HUES48 (cell line): ENCODE measurements at regions not wholly inside any gene's neighbourhood (a gene's known extent, or its start where the extent isn't known, plus 50 kb on each side); places are given as distances from the start of the nearest gene placed in this dataset.

ENCODE experiments used
- H3K27ac ChIP-seq: one replicate; pipeline ENCODE4 v1.7.0; 2013; ENCODE audit warnings: low read depth, low read length, inconsistent platforms
- H3K27me3 ChIP-seq: 2 replicates; pipeline ENCODE4 v1.6.1; 2013; ENCODE audit warnings: mild to moderate bottlenecking, low read length; ENCODE audit not compliant: control insufficient read depth, insufficient read depth
- H3K36me3 ChIP-seq: 2 replicates; pipeline ENCODE4 v1.6.1; 2013; ENCODE audit warnings: low read length; ENCODE audit not compliant: control insufficient read depth, insufficient read depth
- H3K4me1 ChIP-seq: 2 replicates; pipeline ENCODE4 v1.6.1; 2013; ENCODE audit warnings: mild to moderate bottlenecking, low read length; ENCODE audit not compliant: control insufficient read depth, insufficient read depth
- H3K4me3 ChIP-seq: 2 replicates; pipeline ENCODE4 v1.5.1; 2013; ENCODE audit warnings: mild to moderate bottlenecking, low read depth, low read length
- H3K9ac ChIP-seq: 2 replicates; pipeline ENCODE4 v1.6.1; 2013; ENCODE audit warnings: mild to moderate bottlenecking, low read depth, low read length, moderate library complexity
- H3K9me3 ChIP-seq: 2 replicates; pipeline ENCODE4 v1.6.1; 2013; ENCODE audit warnings: low read length; ENCODE audit not compliant: control insufficient read depth, insufficient read depth

GRCh38 chr1:78383923-78384322 lies 106.9 kb upstream of the PTGFR start:
- Histone ChIP-seq H3K9ac (no peak overlapping the region), H3K27ac (no peak overlapping the region)

GRCh38 chr1:78385744-78386462 lies 104.9 kb upstream of the PTGFR start:
- Histone ChIP-seq H3K9me3 (no peaks in the 10 kb centered on the region), H3K4me1 (0 out of 2 replicates have a peak, but pooled peaks cover 2% of the 10 kb centered on the region), H3K27me3 (no peaks in the 10 kb centered on the region), H3K4me3 (no peak overlapping the region), H3K36me3 (no peaks in the 10 kb centered on the region), H3K9ac (no peak overlapping the region), H3K27ac (no peak overlapping the region)

More at GRCh38 chr1:78383923-78384322, 106.9 kb upstream of the PTGFR start:
- 0 out of 2 replicates have a peak, but pooled peaks cover 2% of the 10 kb centered on the region for H3K4me1 ChIP-seq
- no peaks in the 10 kb centered on the region for H3K9me3 ChIP-seq
- H3K36me3 ChIP-seq = no peaks in the 10 kb centered on the region
- H3K27me3 ChIP-seq = no peaks in the 10 kb centered on the region
- H3K4me3 ChIP-seq = no peak overlapping the region

GRCh38 chr1:78387201-78387600 lies 103.6 kb upstream of the PTGFR start:
- H3K27ac ChIP-seq = no peak overlapping the region
- no peaks in the 10 kb centered on the region for H3K27me3 ChIP-seq
- H3K36me3 ChIP-seq = no peaks in the 10 kb centered on the region
- H3K9ac ChIP-seq = no peak overlapping the region
- 0 out of 2 replicates have a peak, but pooled peaks cover 2% of the 10 kb centered on the region for H3K4me1 ChIP-seq
- H3K4me3 ChIP-seq = no peak overlapping the region
- H3K9me3 ChIP-seq = no peaks in the 10 kb centered on the region

GRCh38 chr1:78387871-78388270 lies 102.9 kb upstream of the PTGFR start:
- Histone ChIP-seq H3K9me3 (no peaks in the 10 kb centered on the region), H3K27me3 (no peaks in the 10 kb centered on the region), H3K27ac (no peak overlapping the region), H3K9ac (no peak overlapping the region), H3K4me3 (no peak overlapping the region), H3K36me3 (no peaks in the 10 kb centered on the region), H3K4me1 (0 out of 2 replicates have a peak, but pooled peaks cover 2% of the 10 kb centered on the region)

- no peaks in the 10 kb centered on the region for H3K36me3 ChIP-seq
- no peaks in the 10 kb centered on the region for H3K9me3 ChIP-seq
- H3K27ac ChIP-seq = no peak overlapping the region
- no peak overlapping the region for H3K9ac ChIP-seq
- H3K4me1 ChIP-seq = 0 out of 2 replicates have a peak, but pooled peaks cover 2% of the 10 kb centered on the region
- no peaks in the 10 kb centered on the region for H3K27me3 ChIP-seq
- no peak overlapping the region for H3K4me3 ChIP-seq
Measured at GRCh38 chr1:78388275-78388674, 102.5 kb upstream of the PTGFR start.

- Histone ChIP-seq H3K9ac (no peak overlapping the region), H3K27ac (no peak overlapping the region), H3K27me3 (no peaks in the 10 kb centered on the region), H3K4me1 (no peaks in the 10 kb centered on the region), H3K36me3 (no peaks in the 10 kb centered on the region), H3K9me3 (no peaks in the 10 kb centered on the region), H3K4me3 (no peak overlapping the region)
Measured at GRCh38 chr1:78401148-78401547, 89.6 kb upstream of the PTGFR start.

- Histone ChIP-seq H3K4me1 (peaks cover 6% of the 10 kb centered on the region), H3K27ac (no peak overlapping the region), H3K9me3 (peaks cover 16% of the 10 kb centered on the region), H3K9ac (no peak overlapping the region), H3K27me3 (no peaks in the 10 kb centered on the region), H3K36me3 (no peaks in the 10 kb centered on the region), H3K4me3 (no peak overlapping the region)
Measured at GRCh38 chr1:78408192-78408591, 82.6 kb upstream of the PTGFR start.

- Histone ChIP-seq H3K27ac (no peak overlapping the region), H3K27me3 (no peaks in the 10 kb centered on the region), H3K4me3 (no peak overlapping the region), H3K36me3 (no peaks in the 10 kb centered on the region), H3K9me3 (peaks cover 16% of the 10 kb centered on the region), H3K9ac (no peak overlapping the region), H3K4me1 (peaks cover 12% of the 10 kb centered on the region)
Measured at GRCh38 chr1:78408810-78409209, 82.0 kb upstream of the PTGFR start.

- peaks cover 16% of the 10 kb centered on the region for H3K9me3 ChIP-seq
- peaks cover 26% of the 10 kb centered on the region for H3K4me1 ChIP-seq
- no peak overlapping the region for H3K9ac ChIP-seq
- no peak overlapping the region for H3K27ac ChIP-seq
- no peaks in the 10 kb centered on the region for H3K27me3 ChIP-seq
- no peak overlapping the region for H3K4me3 ChIP-seq
- no peaks in the 10 kb centered on the region for H3K36me3 ChIP-seq
Measured at GRCh38 chr1:78410643-78411042, 80.1 kb upstream of the PTGFR start.

GRCh38 chr1:78411707-78412106 lies 79.1 kb upstream of the PTGFR start:
- Histone ChIP-seq H3K36me3 (no peaks in the 10 kb centered on the region), H3K27me3 (no peaks in the 10 kb centered on the region), H3K4me1 (peaks cover 26% of the 10 kb centered on the region), H3K9ac (no peak overlapping the region), H3K9me3 (peaks cover 16% of the 10 kb centered on the region), H3K27ac (no peak overlapping the region), H3K4me3 (no peak overlapping the region)

- no peak overlapping the region for H3K9ac ChIP-seq
- peaks cover 38% of the 10 kb centered on the region for H3K4me1 ChIP-seq
- H3K36me3 ChIP-seq = no peaks in the 10 kb centered on the region
- H3K4me3 ChIP-seq = no peak overlapping the region
- H3K9me3 ChIP-seq = peaks cover 16% of the 10 kb centered on the region
- H3K27ac ChIP-seq = no peak overlapping the region
- no peaks in the 10 kb centered on the region for H3K27me3 ChIP-seq
Measured at GRCh38 chr1:78415165-78415564, 75.6 kb upstream of the PTGFR start.
